ENCODE measurements at regions not wholly inside any gene's neighbourhood (a gene's known extent, or its start where the extent isn't known, plus 50 kb on each side); places are given as distances from the start of the nearest gene placed in this dataset.

DNA sequence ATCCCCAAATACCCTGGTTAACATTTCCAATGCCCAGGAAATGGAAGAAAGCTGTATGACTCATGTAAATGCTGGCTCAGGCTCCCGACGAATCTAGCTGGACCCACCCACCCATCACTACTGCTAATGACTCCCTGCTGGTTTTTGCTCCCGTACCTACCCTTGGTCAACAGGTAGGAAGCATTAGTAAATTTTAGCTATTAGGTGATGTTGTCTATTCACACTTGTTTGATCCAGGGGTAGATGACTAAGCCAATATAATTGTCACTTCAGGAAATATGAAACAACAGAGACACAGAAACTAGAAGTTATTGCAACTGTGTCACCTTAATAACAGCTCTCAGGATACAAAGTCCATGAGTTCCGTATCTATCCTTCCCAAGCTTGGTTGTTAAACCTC, 94.4 kb upstream of the BEND6 start:
- TF ChIP-seq, protein P1, sequence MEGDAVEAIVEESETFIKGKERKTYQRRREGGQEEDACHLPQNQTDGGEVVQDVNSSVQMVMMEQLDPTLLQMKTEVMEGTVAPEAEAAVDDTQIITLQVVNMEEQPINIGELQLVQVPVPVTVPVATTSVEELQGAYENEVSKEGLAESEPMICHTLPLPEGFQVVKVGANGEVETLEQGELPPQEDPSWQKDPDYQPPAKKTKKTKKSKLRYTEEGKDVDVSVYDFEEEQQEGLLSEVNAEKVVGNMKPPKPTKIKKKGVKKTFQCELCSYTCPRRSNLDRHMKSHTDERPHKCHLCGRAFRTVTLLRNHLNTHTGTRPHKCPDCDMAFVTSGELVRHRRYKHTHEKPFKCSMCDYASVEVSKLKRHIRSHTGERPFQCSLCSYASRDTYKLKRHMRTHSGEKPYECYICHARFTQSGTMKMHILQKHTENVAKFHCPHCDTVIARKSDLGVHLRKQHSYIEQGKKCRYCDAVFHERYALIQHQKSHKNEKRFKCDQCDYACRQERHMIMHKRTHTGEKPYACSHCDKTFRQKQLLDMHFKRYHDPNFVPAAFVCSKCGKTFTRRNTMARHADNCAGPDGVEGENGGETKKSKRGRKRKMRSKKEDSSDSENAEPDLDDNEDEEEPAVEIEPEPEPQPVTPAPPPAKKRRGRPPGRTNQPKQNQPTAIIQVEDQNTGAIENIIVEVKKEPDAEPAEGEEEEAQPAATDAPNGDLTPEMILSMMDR (IDR thresholded peaks at IDR 0.05; ENCODE audit: low read depth, low read length, poor library complexity, severe bottlenecking): no peak
- no peak for TF ChIP-seq EZH2phosphoT487 (IDR thresholded peaks at IDR 0.05; ENCODE audit: borderline replicate concordance, low read length)

Data from DOHH2 (cell line).